Sigmoid colon (tissue), 4 donors: ENCODE measurements at regions not wholly inside any gene's neighbourhood (a gene's known extent, or its start where the extent isn't known, plus 50 kb on each side); places are given as distances from the start of the nearest gene placed in this dataset.

ENCODE experiments used
- CTCF ChIP-seq, 4 experiments: fragments of 450-650 bp in 3 of 4; fragments of 200-600 bp in 1 of 4; IDR thresholded peaks; one replicate each; pipeline ENCODE4 v1.5.1; 2016 to 2019; ENCODE audit warnings: antibody characterized with exemption in 4 of 4, mild to moderate bottlenecking in 3 of 4, moderate library complexity in 2 of 4
- POLR2AphosphoS5 ChIP-seq, 4 donors: sonication (generic); formaldehyde crosslinking; IDR thresholded peaks; one replicate each; pipeline ENCODE4 v1.6.1; 2017; ENCODE audit warnings: antibody characterized with exemption in 4 of 4

- TF ChIP-seq CTCF (IDR thresholded peaks at IDR 0.05) (no peak), POLR2AphosphoS5 (IDR thresholded peaks at IDR 0.05) (no peak)
Observed at GRCh38 chr4:57710053-57710452, 599.9 kb upstream of the IGFBP7 start.
